AG04450 (cell line): ENCODE measurements at regions not wholly inside any gene's neighbourhood (a gene's known extent, or its start where the extent isn't known, plus 50 kb on each side); places are given as distances from the start of the nearest gene placed in this dataset.

Experiments used
- CTCF ChIA-PET: fragments of 300-600, 350-600 bp; formaldehyde crosslinking; extraction: SDS; loops from one replicate; lab custom pipeline; 2022; ENCODE audit warnings: antibody characterized with exemption, inconsistent platforms; lab: Charles Lee
- POLR2A ChIA-PET: fragments of 350-600 bp; formaldehyde crosslinking; extraction: SDS; loops from one replicate; lab custom pipeline; 2021; ENCODE audit warnings: antibody characterized with exemption, inconsistent platforms; lab: Yijun Ruan, JAX
- DNase-seq: peaks from one replicate; pipeline ENCODE4 v3.0.0-alpha.2; 2011; ENCODE audit warnings: low read depth, low spot score
- H3K27ac ChIP-seq: one replicate; pipeline ENCODE4 v1.5.1; 2012; ENCODE audit warnings: low read depth, low read length, control low read depth
- H3K27me3 ChIP-seq: one replicate; pipeline ENCODE4 v1.6.0; 2012; ENCODE audit warnings: low read length; ENCODE audit not compliant: control insufficient read depth, insufficient read depth
- H3K4me3 ChIP-seq: 2 replicates; pipeline ENCODE4 v1.5.1; 2011; ENCODE audit warnings: mild to moderate bottlenecking, low read depth, low read length, control low read depth
- H3K9me3 ChIP-seq: 2 replicates; pipeline ENCODE4 v1.5.1; 2012; ENCODE audit warnings: low read length; ENCODE audit not compliant: control insufficient read depth, insufficient read depth
- TF ChIP-seq, protein P1 (sequence below): IDR thresholded peaks from 2 replicates; pipeline ENCODE4 v1.5.1; 2011; ENCODE audit warnings: low read depth, low read length, control low read depth, inconsistent platforms

- H3K27ac ChIP-seq = no peak overlapping the region
- H3K4me3 ChIP-seq = no peak overlapping the region
- CTCF ChIA-PET = no interaction called here
- H3K9me3 ChIP-seq = peaks cover 7% of the 10 kb centered on the region; the same call in 1 of the 2 replicates
- H3K27me3 ChIP-seq = no peaks in the 10 kb centered on the region
- no peak for DNase-seq
- TF ChIP-seq, protein P1, sequence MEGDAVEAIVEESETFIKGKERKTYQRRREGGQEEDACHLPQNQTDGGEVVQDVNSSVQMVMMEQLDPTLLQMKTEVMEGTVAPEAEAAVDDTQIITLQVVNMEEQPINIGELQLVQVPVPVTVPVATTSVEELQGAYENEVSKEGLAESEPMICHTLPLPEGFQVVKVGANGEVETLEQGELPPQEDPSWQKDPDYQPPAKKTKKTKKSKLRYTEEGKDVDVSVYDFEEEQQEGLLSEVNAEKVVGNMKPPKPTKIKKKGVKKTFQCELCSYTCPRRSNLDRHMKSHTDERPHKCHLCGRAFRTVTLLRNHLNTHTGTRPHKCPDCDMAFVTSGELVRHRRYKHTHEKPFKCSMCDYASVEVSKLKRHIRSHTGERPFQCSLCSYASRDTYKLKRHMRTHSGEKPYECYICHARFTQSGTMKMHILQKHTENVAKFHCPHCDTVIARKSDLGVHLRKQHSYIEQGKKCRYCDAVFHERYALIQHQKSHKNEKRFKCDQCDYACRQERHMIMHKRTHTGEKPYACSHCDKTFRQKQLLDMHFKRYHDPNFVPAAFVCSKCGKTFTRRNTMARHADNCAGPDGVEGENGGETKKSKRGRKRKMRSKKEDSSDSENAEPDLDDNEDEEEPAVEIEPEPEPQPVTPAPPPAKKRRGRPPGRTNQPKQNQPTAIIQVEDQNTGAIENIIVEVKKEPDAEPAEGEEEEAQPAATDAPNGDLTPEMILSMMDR = no peak
- POLR2A ChIA-PET = no interaction called here
These were observed 593.9 kb downstream of the ANXA1 start for GRCh38 chr9:73745598-73745997.

- no peak overlapping the region for H3K4me3 ChIP-seq
- ChIA-PET POLR2A (no interaction called here), CTCF (no interaction called here)
- TF ChIP-seq, protein P1 = no peak
- no peak overlapping the region for H3K27ac ChIP-seq
- no peaks in the 10 kb centered on the region for H3K27me3 ChIP-seq
- peaks cover 10% of the 10 kb centered on the region; the same call in 1 of the 2 replicates for H3K9me3 ChIP-seq
- no peak for DNase-seq
These were observed 601.5 kb downstream of the ANXA1 start for GRCh38 chr9:73753171-73753570.

DNA sequence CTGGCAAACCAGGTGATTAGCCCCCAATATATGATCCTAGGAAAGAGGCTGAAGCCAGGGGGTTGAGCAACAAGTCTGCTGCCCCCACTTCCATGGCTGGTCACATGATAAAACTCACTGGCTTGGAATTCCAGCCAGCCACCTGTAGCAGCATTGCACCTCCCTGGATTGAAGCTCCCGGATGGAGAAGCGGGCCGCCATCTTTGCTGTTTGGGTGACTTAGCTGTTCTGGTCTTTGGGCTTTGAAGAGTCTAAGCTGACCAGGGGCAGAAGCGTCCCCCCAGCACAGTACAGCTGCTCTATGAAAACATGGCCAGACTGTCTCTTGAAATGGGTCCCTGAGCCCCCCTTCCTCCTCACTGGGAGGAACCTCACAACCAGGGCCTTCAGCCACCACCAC lies 610.2 kb downstream of the ANXA1 start:
- Histone ChIP-seq H3K9me3 (peaks cover 24% of the 10 kb centered on the region; the same call in 1 of the 2 replicates), H3K4me3 (no peak overlapping the region), H3K27ac (no peak overlapping the region), H3K27me3 (no peaks in the 10 kb centered on the region)
- no peak for DNase-seq
- ChIA-PET POLR2A (no interaction called here), CTCF (no interaction called here)
- TF ChIP-seq, protein P1 = no peak

DNA sequence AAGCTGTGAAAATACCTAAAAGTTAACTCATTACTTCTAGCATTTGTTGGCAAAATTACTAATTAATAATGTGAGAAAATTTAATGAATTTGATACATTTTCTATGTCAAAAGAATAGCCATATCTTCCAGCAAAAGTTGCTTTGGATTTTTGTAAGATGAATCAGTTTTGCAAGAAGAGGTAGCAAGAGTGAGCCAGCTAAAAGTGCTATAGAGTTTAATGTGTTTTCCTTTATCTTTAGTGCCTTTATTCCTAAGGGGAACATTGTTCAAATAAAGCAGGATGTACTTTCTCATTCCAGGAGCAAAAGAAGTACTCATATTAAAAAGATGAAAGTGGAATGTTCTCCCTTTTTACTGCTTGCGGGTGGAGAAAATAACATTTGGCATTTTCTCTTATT lies 622.2 kb downstream of the ANXA1 start:
- H3K27ac ChIP-seq = no peak overlapping the region
- no peaks in the 10 kb centered on the region for H3K9me3 ChIP-seq
- no peak overlapping the region for H3K4me3 ChIP-seq
- no peaks in the 10 kb centered on the region for H3K27me3 ChIP-seq
- CTCF ChIA-PET = no interaction called here
- TF ChIP-seq, protein P1 = no peak
- no peak for DNase-seq
- POLR2A ChIA-PET = no interaction called here

GRCh38 chr9:73775757-73776156 lies 624.1 kb downstream of the ANXA1 start:
- POLR2A ChIA-PET = no interaction called here
- CTCF ChIA-PET = no interaction called here
- Histone ChIP-seq H3K9me3 (no peaks in the 10 kb centered on the region), H3K27ac (no peak overlapping the region), H3K4me3 (no peak overlapping the region), H3K27me3 (no peaks in the 10 kb centered on the region)
- no peak for DNase-seq
- TF ChIP-seq, protein P1 = no peak
